Right lung (tissue), 2 donors: ENCODE measurements at regions not wholly inside any gene's neighbourhood (a gene's known extent, or its start where the extent isn't known, plus 50 kb on each side); places are given as distances from the start of the nearest gene placed in this dataset.

Experiments
- DNase-seq, 2 donors: peaks; one replicate each; pipeline ENCODE4 v3.0.0-alpha.2; 2013

- no peak for DNase-seq
Observed at GRCh38 chr6:50610562-50610961, 102.8 kb upstream of the TFAP2D start.

DNA sequence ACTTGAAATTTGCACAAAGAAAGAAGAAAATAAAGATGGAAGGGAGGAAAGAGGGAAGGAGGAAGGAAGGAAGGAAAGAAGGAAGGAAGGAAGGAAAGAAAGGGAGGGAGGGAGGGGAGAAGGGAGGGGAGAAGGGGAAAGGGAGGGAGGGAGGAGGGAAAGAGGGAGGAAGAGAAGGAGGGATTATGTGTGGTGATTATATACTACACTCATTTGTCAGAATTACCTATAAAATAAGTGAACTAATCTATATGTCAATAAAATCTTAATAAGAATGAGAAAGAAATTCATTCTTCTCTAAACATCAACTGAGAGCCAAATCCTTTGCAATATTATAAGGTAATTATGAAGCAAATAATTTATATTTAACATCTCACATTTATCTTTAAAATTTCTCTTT is 77.9 kb upstream of the TFAP2D start:
- DNase-seq: no peak

GRCh38 chr6:50637267-50637666 is 76.1 kb upstream of the TFAP2D start:
- DNase-seq: no peak

DNA sequence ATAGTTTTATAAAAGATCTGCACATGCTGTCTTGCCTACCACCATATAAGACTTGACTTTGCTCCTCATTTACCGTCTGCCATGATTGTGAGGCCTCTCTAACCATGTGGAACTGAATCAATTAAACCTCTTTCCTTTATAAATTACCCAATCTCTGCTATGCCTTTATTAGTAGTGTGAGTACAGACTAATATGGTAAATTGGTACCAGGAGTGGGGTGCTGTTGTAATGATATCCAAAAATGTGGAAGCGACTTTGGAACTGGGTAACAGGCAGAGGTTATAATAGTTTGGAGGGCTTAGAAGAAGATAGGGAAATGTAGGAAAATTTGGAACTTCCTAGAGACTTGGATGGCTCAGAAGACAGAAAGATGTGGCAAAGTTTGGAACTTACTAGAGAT is 64.2 kb upstream of the TFAP2D start:
- no peak for DNase-seq

GRCh38 chr6:50653253-50653652 is 60.1 kb upstream of the TFAP2D start:
- DNase-seq: no peak

DNA sequence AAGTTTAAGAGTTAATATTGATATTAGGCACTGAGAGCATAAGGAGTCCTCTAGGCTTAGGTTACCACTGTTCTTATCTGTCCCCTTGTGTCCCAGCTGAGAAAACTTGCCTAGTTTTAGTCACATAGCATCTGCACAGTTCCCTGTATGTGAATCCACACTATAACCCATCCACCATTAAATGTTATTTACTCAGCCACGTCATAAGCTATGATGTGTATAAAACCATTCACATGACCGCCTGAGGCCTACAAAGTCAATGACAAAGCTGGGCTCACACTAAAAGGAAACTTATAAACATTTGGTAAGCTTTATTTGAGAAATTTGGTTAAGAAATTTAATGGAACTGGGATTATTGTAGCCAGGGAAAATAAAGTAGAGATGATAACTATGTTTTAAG is 59.2 kb upstream of the TFAP2D start:
- DNase-seq: no peak

DNA sequence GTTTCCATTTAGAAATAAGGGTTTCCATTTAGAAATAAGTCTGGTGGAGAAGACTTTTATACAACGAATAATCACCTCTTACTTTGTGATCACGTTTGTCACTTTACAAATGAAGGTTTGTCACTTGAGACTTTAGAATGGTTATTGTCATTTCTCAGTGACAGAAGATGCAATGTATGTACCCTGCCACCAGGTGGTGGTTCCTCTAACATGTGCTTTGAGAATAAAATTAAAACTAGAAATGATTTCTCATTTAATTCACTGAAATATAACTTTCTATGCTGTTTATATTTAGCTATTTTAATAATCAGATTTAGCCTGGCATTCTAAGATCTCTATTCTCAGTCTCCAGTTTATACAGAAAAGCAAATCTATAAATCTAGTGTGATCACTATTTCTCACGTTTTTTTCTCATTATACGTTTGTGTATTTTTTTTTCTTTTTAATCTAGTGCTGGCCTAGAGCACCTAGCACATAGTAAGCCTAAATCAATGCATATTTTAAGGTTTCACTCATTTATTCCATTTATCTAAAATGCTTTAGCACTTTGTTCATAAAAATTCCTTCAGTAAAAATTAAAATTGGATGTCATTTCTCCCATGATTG is 57.4 kb upstream of the TFAP2D start:
- no peak for DNase-seq

- DNase-seq: no peak
Observed at GRCh38 chr6:50657513-50657912, 55.8 kb upstream of the TFAP2D start.

DNA sequence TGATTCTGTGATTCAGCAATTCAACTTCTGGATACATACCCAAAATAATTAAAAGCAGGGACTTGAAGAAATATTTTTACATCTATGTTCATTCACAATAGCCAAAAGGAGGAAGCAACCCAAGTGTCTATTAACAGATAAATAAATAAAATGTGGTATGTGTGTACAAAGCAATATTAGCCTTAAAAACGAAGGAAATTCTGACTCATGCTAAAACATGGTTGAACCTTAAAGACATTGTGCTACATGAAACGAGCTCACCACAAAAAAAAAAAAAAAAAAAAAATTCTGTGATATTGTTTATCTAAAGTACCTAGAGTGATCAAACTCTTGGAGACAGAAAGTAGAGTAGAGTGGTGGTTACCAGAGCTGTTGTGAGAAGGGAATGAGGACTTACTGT is 54.8 kb upstream of the TFAP2D start:
- no peak for DNase-seq

DNA sequence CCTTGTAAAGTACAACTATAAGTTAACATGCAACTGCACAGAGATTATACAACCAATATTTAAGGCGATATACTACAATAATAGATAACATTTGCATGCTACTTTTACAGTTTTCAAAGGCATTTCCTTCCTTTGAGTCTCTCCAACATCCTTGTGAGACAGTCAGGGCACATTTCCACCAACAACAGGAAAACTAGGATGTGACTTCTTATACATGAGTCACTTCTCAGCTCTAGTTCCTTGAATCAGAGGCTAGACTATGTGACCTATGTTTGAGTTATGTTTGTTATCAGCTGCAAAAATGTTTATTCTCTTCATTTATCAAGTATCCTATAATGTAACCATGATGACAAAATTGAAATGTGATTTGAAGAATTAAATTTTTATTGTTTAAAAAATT is 51.7 kb upstream of the TFAP2D start:
- no peak for DNase-seq
